HUES6 (cell line): ENCODE measurements at regions not wholly inside any gene's neighbourhood (a gene's known extent, or its start where the extent isn't known, plus 50 kb on each side); places are given as distances from the start of the nearest gene placed in this dataset.
A peak's percentile ranks its signal among the peaks of the same experiment; 100 is the strongest.

ENCODE experiments used
- H3K27ac ChIP-seq: 2 replicates; pipeline ENCODE4 v1.7.0; 2013; ENCODE audit warnings: low read depth, mild to moderate bottlenecking, low read length, inconsistent platforms
- H3K27me3 ChIP-seq: 2 replicates; pipeline ENCODE4 v1.6.1; 2013; ENCODE audit warnings: low read length; ENCODE audit not compliant: control insufficient read depth, insufficient read depth
- H3K36me3 ChIP-seq: 2 replicates; pipeline ENCODE4 v1.6.1; 2013; ENCODE audit warnings: low read length; ENCODE audit not compliant: control insufficient read depth, insufficient read depth
- H3K4me1 ChIP-seq: 2 replicates; pipeline ENCODE4 v1.6.1; 2013; ENCODE audit warnings: low read length; ENCODE audit not compliant: control insufficient read depth, insufficient read depth
- H3K4me3 ChIP-seq: 2 replicates; pipeline ENCODE4 v1.5.1; 2013; ENCODE audit warnings: low read depth, low read length
- H3K9ac ChIP-seq: one replicate; pipeline ENCODE4 v1.6.1; 2013; ENCODE audit warnings: mild to moderate bottlenecking, low read length
- H3K9me3 ChIP-seq: 2 replicates; pipeline ENCODE4 v1.6.1; 2013; ENCODE audit warnings: low read depth, low read length; ENCODE audit not compliant: control insufficient read depth, insufficient read depth

DNA sequence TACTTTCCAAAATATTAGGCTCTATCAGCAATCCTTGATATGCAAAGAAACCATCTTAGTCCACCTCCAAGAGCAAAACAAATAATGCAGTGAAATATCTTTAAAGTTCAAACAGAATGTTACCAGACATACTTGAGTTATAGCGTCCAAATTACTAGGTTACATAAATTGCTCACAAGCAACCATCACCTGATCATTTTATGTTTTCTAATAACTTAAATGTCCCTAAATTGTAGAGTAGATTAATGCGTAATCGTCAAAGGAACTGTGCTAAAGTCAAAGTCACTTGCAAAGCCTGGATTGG is 350.6 kb upstream of the ARGLU1 start:
- Histone ChIP-seq H3K27me3 (no peaks in the 10 kb centered on the region), H3K4me1 (peaks cover 54% of the 10 kb centered on the region), H3K4me3 (peak overlapping the region; percentile 61; the same call in 1 of the 2 replicates), H3K27ac (no peak overlapping the region; the same call in 1 of the 2 replicates), H3K9me3 (no peaks in the 10 kb centered on the region), H3K9ac (no peak overlapping the region), H3K36me3 (no peaks in the 10 kb centered on the region)

DNA sequence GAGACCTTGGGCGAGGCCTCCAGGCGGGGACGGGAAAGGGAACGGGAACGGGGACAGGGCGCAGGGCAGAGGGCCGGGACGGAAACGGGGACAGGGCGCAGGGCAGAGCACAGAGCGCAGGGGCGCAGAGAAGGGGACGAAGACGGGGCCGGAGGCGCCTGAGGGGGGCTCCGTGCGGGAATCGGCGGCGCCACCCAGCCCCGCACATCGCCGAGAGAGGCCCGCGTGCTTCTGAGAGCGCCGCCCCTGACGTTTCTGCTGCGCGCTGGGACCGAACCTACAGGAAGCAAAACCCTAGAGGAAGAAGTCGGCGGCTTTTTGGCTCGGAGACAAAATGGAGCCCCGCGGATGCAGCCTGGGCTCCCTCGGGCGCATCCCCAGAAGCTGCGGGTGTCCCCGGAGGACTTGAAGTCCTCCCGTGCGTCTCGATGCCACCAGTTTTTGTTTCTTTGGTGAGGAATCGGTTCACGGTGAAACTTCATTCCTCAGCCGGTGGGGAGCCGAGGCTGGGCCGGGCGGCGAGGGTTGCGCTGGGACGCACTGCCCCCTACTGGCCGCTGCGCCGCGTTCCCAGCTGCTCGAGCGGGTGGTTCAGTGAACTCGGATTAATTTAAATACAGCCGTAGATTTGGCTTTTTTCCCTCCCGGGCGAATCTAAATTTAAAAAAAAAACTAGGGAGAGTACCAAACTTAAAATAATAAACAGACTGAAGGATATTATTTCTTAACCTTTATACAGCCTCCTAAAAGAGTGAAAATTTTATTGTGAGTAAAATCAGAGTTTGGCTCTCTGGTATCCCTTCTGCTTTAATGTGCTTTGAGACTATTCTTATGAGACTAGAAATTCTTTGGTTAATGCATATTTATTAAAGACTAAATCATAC is 350.0 kb upstream of the ARGLU1 start:
- Histone ChIP-seq H3K9me3 (no peaks in the 10 kb centered on the region), H3K9ac (peak overlapping the region; percentile 97), H3K4me1 (peaks cover 51% of the 10 kb centered on the region), H3K27ac (peak overlapping the region; percentile 98), H3K27me3 (no peaks in the 10 kb centered on the region), H3K36me3 (no peaks in the 10 kb centered on the region), H3K4me3 (peak overlapping the region; percentile 61)

DNA sequence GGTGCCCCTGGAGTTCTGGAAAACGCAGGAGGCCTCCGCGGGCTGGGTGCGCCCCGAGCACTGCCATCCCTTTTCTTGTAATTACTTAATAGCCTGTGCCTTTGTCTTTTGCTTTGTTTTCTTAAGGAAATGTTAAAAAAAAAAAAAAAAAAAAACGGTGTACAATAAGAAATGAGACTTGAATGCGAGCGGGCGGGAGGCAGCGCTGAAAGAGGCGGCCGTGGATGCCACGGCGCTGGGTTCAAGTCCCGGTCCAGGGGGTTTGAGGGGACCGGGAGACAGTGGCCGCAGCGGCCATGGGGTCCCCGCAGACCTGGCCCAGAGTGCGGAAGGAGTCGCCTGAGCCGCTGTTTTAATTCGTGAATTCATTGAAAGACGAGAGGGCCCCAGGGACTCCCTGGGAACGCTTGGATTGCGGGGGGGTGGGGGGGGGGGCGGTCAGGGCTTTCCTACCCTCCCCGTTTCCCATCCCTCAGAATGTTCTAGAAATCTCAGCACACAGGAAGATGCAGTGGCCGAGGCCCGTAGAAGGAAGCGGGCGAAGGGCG is 349.2 kb upstream of the ARGLU1 start:
- Histone ChIP-seq H3K4me3 (peak overlapping the region; percentile 61), H3K27me3 (no peaks in the 10 kb centered on the region)

DNA sequence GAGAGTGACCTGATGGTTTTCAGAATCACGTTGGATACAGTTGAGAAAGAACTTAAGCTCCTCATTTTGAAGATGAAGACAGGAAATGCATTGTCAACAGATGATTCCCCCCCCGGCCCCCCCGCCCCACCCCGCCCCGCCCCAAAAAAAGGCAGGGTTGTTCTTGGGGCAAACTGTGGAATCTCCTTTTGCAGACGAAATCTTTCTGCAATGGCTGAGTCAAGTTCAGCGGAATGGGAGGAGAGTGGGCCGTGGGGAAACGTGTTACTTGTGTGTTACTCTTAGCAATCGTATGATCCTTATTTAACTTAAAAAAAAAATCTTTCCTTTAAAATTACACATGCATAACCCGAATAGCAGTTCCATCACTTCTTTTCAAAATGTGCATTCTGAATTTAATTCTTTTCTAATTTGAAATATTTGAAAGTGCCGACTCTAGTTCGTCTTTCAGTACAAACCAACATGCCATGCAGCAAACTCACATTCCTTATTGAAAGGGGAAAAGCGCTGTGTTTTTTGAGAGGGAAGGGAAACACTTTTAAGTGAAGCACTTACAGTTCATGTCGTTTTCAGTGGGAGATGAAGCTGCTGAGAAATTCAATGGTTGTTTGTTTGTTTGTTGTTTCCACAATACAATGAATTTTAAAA is 348.5 kb upstream of the ARGLU1 start:
- H3K27ac ChIP-seq: peak overlapping the region; percentile 44; the same call in 1 of the 2 replicates
- peak overlapping the region; percentile 20 for H3K4me3 ChIP-seq
- H3K9ac ChIP-seq: peak overlapping the region; percentile 65
- H3K36me3 ChIP-seq: no peaks in the 10 kb centered on the region
- peaks cover 47% of the 10 kb centered on the region for H3K4me1 ChIP-seq
- no peaks in the 10 kb centered on the region for H3K27me3 ChIP-seq
- H3K9me3 ChIP-seq: no peaks in the 10 kb centered on the region

More for the DNA sequence above, 349.2 kb upstream of the ARGLU1 start:
- H3K9ac ChIP-seq: peak overlapping the region; percentile 97
- peaks cover 47% of the 10 kb centered on the region for H3K4me1 ChIP-seq
- H3K27ac ChIP-seq: peak overlapping the region; percentile 98
- H3K9me3 ChIP-seq: no peaks in the 10 kb centered on the region
- H3K36me3 ChIP-seq: no peaks in the 10 kb centered on the region

DNA sequence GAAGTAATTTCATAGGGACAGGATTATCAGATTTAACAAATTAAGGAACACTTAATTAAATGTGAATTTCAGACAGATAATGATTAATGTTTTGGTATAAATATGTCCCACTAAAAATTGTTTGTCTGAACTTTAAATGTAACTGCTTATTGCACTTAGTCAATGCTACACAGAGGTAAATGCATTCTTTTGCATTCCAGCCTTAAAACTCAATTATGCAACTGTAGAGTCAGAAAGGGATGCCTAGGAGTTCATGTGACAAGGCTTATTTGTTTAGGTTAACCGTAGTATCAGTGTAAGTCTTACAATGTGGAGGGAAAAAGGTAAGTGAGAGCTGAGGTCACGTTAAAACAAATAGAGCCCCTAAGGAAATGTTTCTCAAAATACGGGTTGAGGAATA is 347.2 kb upstream of the ARGLU1 start:
- H3K9me3 ChIP-seq: no peaks in the 10 kb centered on the region
- H3K4me3 ChIP-seq: no peak overlapping the region
- H3K27me3 ChIP-seq: no peaks in the 10 kb centered on the region
- H3K36me3 ChIP-seq: no peaks in the 10 kb centered on the region
- H3K4me1 ChIP-seq: peaks cover 46% of the 10 kb centered on the region
- no peak overlapping the region for H3K9ac ChIP-seq
- no peak overlapping the region; the same call in 1 of the 2 replicates for H3K27ac ChIP-seq

DNA sequence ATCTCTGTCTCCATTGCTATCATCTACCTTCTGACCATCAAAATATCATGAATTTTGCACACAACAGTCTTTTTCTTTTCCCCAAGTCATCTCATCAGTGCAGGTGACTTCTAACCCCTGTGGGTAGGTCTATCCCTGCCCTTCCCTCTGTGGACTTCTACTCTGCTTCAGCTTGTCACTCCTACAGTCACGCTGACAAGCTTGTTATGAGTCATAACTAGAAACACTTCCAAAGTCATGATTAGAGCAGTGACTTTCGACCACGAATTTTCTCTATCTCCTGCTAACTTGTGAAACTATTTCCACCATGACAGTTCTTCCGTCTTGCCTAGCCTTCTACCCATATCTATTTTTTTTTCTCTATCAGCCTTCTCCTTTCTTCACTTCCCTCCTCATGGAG is 343.7 kb upstream of the ARGLU1 start:
- Histone ChIP-seq H3K9ac (no peak overlapping the region), H3K4me3 (no peak overlapping the region), H3K36me3 (no peaks in the 10 kb centered on the region), H3K27me3 (no peaks in the 10 kb centered on the region), H3K4me1 (peaks cover 32% of the 10 kb centered on the region), H3K27ac (no peak overlapping the region), H3K9me3 (no peaks in the 10 kb centered on the region)

DNA sequence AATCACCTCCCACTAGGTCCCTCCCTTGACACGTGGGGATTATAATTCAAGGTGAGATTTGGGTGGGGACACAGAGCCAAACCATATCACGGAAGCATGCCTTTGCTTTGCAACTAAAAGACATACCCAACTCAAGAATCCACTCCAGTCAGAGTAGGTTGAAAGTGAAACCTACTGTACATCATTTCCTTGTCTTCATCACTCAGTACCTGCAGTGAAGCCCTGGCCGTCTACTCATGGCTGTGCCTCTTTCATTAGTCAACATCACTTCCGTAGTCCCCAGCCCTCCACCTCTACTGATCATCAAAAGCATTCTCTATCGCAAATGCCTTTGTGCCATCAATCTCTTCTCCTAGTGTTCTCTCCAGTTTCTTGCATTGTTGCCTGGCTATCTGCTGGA is 343.1 kb upstream of the ARGLU1 start:
- no peak overlapping the region for H3K27ac ChIP-seq
- no peaks in the 10 kb centered on the region for H3K9me3 ChIP-seq
- H3K4me3 ChIP-seq: no peak overlapping the region
- H3K9ac ChIP-seq: no peak overlapping the region
- peaks cover 32% of the 10 kb centered on the region for H3K4me1 ChIP-seq
- H3K27me3 ChIP-seq: no peaks in the 10 kb centered on the region
- no peaks in the 10 kb centered on the region for H3K36me3 ChIP-seq

DNA sequence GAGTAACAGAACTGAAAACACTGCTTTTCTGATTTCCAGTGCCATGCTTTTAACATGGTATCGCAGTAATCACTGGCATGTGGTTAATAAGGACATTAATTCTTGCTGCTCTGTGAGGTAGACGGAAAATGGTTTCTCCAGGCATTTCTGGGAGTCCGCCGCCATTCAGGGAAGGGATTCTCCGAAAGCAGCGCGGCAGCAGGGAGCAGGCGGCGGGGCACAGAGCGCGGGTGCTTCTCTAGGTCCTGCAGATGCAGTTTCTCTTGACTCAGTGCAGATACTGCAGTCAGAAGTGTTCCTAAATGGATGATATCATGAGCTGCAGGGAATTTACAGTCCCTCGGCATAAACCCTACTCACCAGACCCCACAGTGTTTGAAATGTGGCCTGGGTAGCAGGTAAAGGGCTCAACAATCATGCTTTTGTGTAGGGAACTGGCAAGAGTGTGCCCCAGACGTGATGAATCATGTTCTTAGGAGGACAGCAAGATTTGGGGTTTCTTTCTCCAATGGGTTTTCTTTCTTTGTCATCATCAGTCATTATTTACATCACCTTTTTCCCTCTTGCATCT is 338.6 kb upstream of the ARGLU1 start:
- Histone ChIP-seq H3K27me3 (no peaks in the 10 kb centered on the region), H3K4me3 (no peak overlapping the region), H3K9ac (no peak overlapping the region), H3K9me3 (no peaks in the 10 kb centered on the region), H3K27ac (no peak overlapping the region), H3K36me3 (no peaks in the 10 kb centered on the region), H3K4me1 (peaks cover 13% of the 10 kb centered on the region)

DNA sequence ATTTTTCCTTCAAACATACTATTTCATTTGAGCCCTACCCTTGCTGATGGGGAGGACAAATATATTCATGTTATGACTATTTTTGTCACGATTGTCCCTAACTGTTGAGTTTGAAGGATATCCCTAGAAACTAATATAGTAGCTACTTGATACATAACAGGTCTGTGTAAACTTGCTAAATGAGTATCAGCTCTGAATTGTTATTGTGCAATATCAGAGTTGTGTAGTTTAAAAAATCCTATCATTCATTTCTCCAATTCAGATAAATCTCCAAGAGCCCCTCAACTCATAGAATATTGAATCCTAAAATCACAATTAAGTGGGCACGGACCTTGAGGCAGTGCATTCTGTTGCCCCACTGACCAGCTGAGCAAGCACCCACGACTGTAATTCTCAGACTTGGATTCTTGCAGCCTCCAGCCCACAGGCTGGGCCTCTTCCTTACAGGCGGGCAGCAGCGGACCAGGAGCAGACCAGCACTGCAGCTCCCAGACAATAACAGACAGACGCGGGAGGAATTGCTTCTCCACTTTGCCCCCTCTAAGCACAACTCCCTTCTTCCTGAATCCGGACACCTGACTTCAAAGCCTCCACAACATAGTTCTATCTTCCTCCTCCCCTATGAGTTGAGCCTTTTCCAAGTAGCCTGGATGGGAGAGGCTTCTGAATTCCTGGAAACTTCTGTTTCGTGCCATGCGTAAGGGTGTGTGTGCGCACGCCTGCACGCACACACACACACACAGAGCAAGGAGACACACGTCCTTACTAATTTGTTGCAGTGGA is 337.6 kb upstream of the ARGLU1 start:
- H3K27ac ChIP-seq: no peak overlapping the region
- H3K4me1 ChIP-seq: peaks cover 13% of the 10 kb centered on the region
- no peaks in the 10 kb centered on the region for H3K36me3 ChIP-seq
- H3K4me3 ChIP-seq: no peak overlapping the region
- H3K9me3 ChIP-seq: no peaks in the 10 kb centered on the region
- H3K27me3 ChIP-seq: no peaks in the 10 kb centered on the region
- no peak overlapping the region for H3K9ac ChIP-seq

DNA sequence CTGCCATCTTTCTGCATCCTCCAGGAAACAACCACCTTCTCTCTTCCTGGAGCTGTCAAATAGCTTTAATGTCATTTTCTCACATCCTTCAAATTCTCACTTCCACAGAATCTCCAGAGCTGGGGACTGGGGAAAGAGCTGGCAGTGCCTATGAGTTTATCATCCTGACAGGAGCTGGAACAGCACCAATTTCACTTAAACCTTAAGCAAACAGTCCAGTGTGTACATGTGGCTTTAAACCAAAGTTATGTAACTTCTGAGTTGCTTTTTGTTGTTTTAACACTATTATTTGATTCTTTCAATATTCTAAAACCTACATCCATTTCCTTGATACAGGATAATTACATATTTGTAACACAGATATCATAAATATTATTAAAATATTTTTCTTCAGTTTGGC is 331.5 kb upstream of the ARGLU1 start:
- H3K9ac ChIP-seq: no peak overlapping the region
- no peak overlapping the region for H3K27ac ChIP-seq
- no peaks in the 10 kb centered on the region for H3K9me3 ChIP-seq
- no peak overlapping the region for H3K4me3 ChIP-seq
- no peaks in the 10 kb centered on the region for H3K27me3 ChIP-seq
- no peaks in the 10 kb centered on the region for H3K36me3 ChIP-seq
- H3K4me1 ChIP-seq: no peaks in the 10 kb centered on the region
